Uterus (tissue), 2 donors: ENCODE measurements at regions not wholly inside any gene's neighbourhood (a gene's known extent, or its start where the extent isn't known, plus 50 kb on each side); places are given as distances from the start of the nearest gene placed in this dataset.

ENCODE experiments used
- POLR2A ChIP-seq, 2 donors: fragments of 450-650 bp; IDR thresholded peaks; one replicate each; pipeline ENCODE4 v1.6.1; 2016; ENCODE audit warnings: antibody characterized with exemption in 2 of 2, mild to moderate bottlenecking in 1 of 2, moderate library complexity in 1 of 2
- TF ChIP-seq, protein P1 (sequence below), 4 experiments: fragments of 200-600 bp in 2 of 4; fragments of 450-650 bp in 2 of 4; sonication (generic) in 2 of 4; IDR thresholded peaks; one replicate each; pipeline ENCODE4 v1.5.1; 2016 to 2019; ENCODE audit warnings: antibody characterized with exemption in 4 of 4, mild to moderate bottlenecking in 2 of 4, moderate library complexity in 1 of 4

- TF ChIP-seq, protein P1, sequence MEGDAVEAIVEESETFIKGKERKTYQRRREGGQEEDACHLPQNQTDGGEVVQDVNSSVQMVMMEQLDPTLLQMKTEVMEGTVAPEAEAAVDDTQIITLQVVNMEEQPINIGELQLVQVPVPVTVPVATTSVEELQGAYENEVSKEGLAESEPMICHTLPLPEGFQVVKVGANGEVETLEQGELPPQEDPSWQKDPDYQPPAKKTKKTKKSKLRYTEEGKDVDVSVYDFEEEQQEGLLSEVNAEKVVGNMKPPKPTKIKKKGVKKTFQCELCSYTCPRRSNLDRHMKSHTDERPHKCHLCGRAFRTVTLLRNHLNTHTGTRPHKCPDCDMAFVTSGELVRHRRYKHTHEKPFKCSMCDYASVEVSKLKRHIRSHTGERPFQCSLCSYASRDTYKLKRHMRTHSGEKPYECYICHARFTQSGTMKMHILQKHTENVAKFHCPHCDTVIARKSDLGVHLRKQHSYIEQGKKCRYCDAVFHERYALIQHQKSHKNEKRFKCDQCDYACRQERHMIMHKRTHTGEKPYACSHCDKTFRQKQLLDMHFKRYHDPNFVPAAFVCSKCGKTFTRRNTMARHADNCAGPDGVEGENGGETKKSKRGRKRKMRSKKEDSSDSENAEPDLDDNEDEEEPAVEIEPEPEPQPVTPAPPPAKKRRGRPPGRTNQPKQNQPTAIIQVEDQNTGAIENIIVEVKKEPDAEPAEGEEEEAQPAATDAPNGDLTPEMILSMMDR (IDR thresholded peaks at IDR 0.05) = no peak
- no peak for TF ChIP-seq POLR2A (IDR thresholded peaks at IDR 0.05)
Observed at GRCh38 chr18:5787936-5788335, 107.4 kb downstream of the TMEM200C start.
